Fibroblast of lung (primary cell): ENCODE measurements at regions not wholly inside any gene's neighbourhood (a gene's known extent, or its start where the extent isn't known, plus 50 kb on each side); places are given as distances from the start of the nearest gene placed in this dataset.

Experiments
- DNase-seq, 2 donors: peaks; one replicate each; pipeline versions ENCODE4 v3.0.0 to v3.0.0-alpha.2; 2010; ENCODE audit warnings: low read depth in 2 of 2
- H2AFZ ChIP-seq: 2 replicates; pipeline ENCODE4 v1.5.1; 2012; ENCODE audit warnings: low read length, control low read depth, inconsistent platforms
- H3K27ac ChIP-seq: 2 replicates; pipeline ENCODE4 v1.5.1; 2011; ENCODE audit warnings: low read length, control low read depth; ENCODE audit not compliant: insufficient read depth
- H3K27me3 ChIP-seq: 2 replicates; pipeline ENCODE4 v1.5.1; 2011; ENCODE audit warnings: mild to moderate bottlenecking, low read length; ENCODE audit not compliant: control insufficient read depth, insufficient read depth
- H3K36me3 ChIP-seq: 2 replicates; pipeline ENCODE4 v1.5.1; 2011; ENCODE audit warnings: low read length; ENCODE audit not compliant: control insufficient read depth, insufficient read depth
- H3K4me1 ChIP-seq: 2 replicates; pipeline ENCODE4 v1.5.1; 2011; ENCODE audit warnings: low read length; ENCODE audit not compliant: control insufficient read depth, insufficient read depth; ENCODE audit errors: extremely low read depth
- H3K4me2 ChIP-seq: 2 replicates; pipeline ENCODE4 v1.5.1; 2011; ENCODE audit warnings: low read length, control low read depth; ENCODE audit not compliant: insufficient read depth; ENCODE audit errors: extremely low read depth
- H3K4me3 ChIP-seq, 4 experiments: fragments of 200-600 bp in 1 of 4; sonication (generic) in 1 of 4; replicated peaks in 1 of 4; 2 replicates each; pipeline ENCODE4 v1.5.1; 2011 to 2016; ENCODE audit warnings: low read length in 4 of 4, low read depth in 3 of 4, mild to moderate bottlenecking in 3 of 4, control low read depth in 2 of 4, inconsistent platforms in 1 of 4, mixed read lengths in 1 of 4; ENCODE audit not compliant: insufficient read depth in 1 of 4; ENCODE audit errors: control extremely low read depth in 1 of 4
- H3K79me2 ChIP-seq: 2 replicates; pipeline ENCODE4 v1.5.1; 2012; ENCODE audit warnings: mild to moderate bottlenecking, low read length, inconsistent platforms; ENCODE audit not compliant: control insufficient read depth, insufficient read depth
- H3K9ac ChIP-seq: 2 replicates; pipeline ENCODE4 v1.5.1; 2011; ENCODE audit warnings: mild to moderate bottlenecking, low read length, control low read depth; ENCODE audit not compliant: insufficient read depth
- H3K9me3 ChIP-seq: 2 replicates; pipeline ENCODE4 v1.5.1; 2012; ENCODE audit warnings: low read depth, low read length; ENCODE audit not compliant: control insufficient read depth, insufficient read depth
- H4K20me1 ChIP-seq: 2 replicates; pipeline ENCODE4 v1.5.1; 2011; ENCODE audit warnings: low read length; ENCODE audit not compliant: control insufficient read depth, insufficient read depth; ENCODE audit errors: extremely low read depth
- CTCF ChIP-seq, 2 donors: IDR thresholded peaks in 1 of 2; conservative IDR thresholded peaks in 1 of 2; 1 replicate in 1 of 2; 2 replicates in 1 of 2; pipeline ENCODE4 v1.5.1; 2011 to 2012; ENCODE audit warnings: low read length in 2 of 2, control low read depth in 1 of 2, inconsistent platforms in 1 of 2, low read depth in 1 of 2, mild to moderate bottlenecking in 1 of 2
- EZH2 ChIP-seq: IDR thresholded peaks from 2 replicates; pipeline ENCODE4 v1.5.1; 2012; ENCODE audit warnings: low read length, control low read depth, mild to moderate bottlenecking; ENCODE audit errors: missing control alignments

GRCh38 chr9:75664597-75664996 lies 225.9 kb upstream of the PCSK5 start:
- Histone ChIP-seq H3K27ac (no peak overlapping the region), H3K36me3 (no peaks in the 10 kb centered on the region), H3K79me2 (no peaks in the 10 kb centered on the region), H3K4me3 (no peak overlapping the region), H3K4me2 (no peak overlapping the region), H3K4me1 (no peaks in the 10 kb centered on the region), H3K9me3 (no peaks in the 10 kb centered on the region), H3K9ac (no peak overlapping the region), H2AFZ (no peak overlapping the region), H4K20me1 (no peaks in the 10 kb centered on the region), H3K27me3 (no peaks in the 10 kb centered on the region)
- no peak for TF ChIP-seq CTCF (conservative IDR thresholded peaks at IDR 0.05 in 1 of 2, IDR thresholded peaks at IDR 0.05 in 1 of 2; ENCODE audit: low read depth in 1 of 2, low read length in 2 of 2)
- TF ChIP-seq EZH2 = no peak
- DNase-seq = no peak

- Histone ChIP-seq H3K27me3 (no peaks in the 10 kb centered on the region), H4K20me1 (no peaks in the 10 kb centered on the region), H3K4me3 (no peak overlapping the region), H3K27ac (no peak overlapping the region), H2AFZ (no peak overlapping the region), H3K9me3 (no peaks in the 10 kb centered on the region), H3K9ac (no peak overlapping the region), H3K4me2 (no peak overlapping the region), H3K79me2 (no peaks in the 10 kb centered on the region), H3K36me3 (no peaks in the 10 kb centered on the region), H3K4me1 (no peaks in the 10 kb centered on the region)
- DNase-seq = no peak
- TF ChIP-seq CTCF (conservative IDR thresholded peaks at IDR 0.05 in 1 of 2, IDR thresholded peaks at IDR 0.05 in 1 of 2; ENCODE audit: low read depth in 1 of 2, low read length in 2 of 2) (no peak), EZH2 (no peak)
Observed at GRCh38 chr9:75666856-75667554, 223.5 kb upstream of the PCSK5 start.

GRCh38 chr9:75669721-75670120 lies 220.8 kb upstream of the PCSK5 start:
- Histone ChIP-seq H3K4me2 (no peak overlapping the region), H3K36me3 (no peaks in the 10 kb centered on the region), H3K9me3 (no peaks in the 10 kb centered on the region), H3K27me3 (no peaks in the 10 kb centered on the region), H3K4me3 (no peak overlapping the region), H3K79me2 (no peaks in the 10 kb centered on the region), H3K4me1 (no peaks in the 10 kb centered on the region), H2AFZ (no peak overlapping the region), H3K9ac (no peak overlapping the region), H4K20me1 (no peaks in the 10 kb centered on the region), H3K27ac (no peak overlapping the region)
- TF ChIP-seq EZH2 (no peak), CTCF (conservative IDR thresholded peaks at IDR 0.05 in 1 of 2, IDR thresholded peaks at IDR 0.05 in 1 of 2; ENCODE audit: low read depth in 1 of 2, low read length in 2 of 2) (no peak)
- DNase-seq = no peak
